Coronary artery (tissue), 2 donors: ENCODE measurements at regions not wholly inside any gene's neighbourhood (a gene's known extent, or its start where the extent isn't known, plus 50 kb on each side); places are given as distances from the start of the nearest gene placed in this dataset.

Experiments
- DNase-seq: peaks from one replicate; pipeline ENCODE4 v3.0.0-alpha.2; 2017; ENCODE audit warnings: low spot score
- H3K27ac ChIP-seq, 2 donors: fragments of 200-600 bp; sonication (generic); one replicate each; pipeline ENCODE4 v1.5.1; 2016 to 2019
- H3K4me3 ChIP-seq: fragments of 200-600 bp; sonication (generic); 2 replicates; pipeline ENCODE4 v1.5.1; 2016; ENCODE audit warnings: mild to moderate bottlenecking, moderate library complexity
- CTCF ChIP-seq: fragments of 200-600 bp; sonication (generic); IDR thresholded peaks from one replicate; pipeline ENCODE4 v1.5.1; 2019; ENCODE audit warnings: antibody characterized with exemption

DNA sequence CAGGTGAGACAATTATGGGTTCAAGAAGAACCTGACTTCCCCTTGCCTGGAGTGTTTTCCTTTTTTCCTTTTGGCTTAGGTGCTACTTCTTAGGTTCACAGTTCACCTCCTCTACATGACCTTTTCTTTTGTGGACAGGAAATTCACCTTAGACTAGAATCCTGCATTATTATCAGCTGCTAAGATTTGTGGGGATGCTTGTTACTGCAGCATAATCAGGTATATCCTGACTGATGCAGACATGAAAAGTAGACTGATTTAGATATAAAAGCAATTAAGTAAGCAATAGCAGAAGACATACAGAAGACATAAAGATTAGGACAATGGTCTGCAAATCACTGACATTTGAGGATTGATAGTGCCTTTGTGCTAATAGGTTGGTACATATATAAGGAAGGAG is 168.3 kb downstream of the SALL1 start:
- DNase-seq, result no peak
- H3K4me3 ChIP-seq, result no peak overlapping the region
- TF ChIP-seq CTCF, result no peak
- H3K27ac ChIP-seq, result no peak overlapping the region

GRCh38 chr16:50981951-50982350 is 169.1 kb downstream of the SALL1 start:
- DNase-seq, result no peak
- H3K27ac ChIP-seq, result no peak overlapping the region
- no peak overlapping the region for H3K4me3 ChIP-seq
- no peak for TF ChIP-seq CTCF

DNA sequence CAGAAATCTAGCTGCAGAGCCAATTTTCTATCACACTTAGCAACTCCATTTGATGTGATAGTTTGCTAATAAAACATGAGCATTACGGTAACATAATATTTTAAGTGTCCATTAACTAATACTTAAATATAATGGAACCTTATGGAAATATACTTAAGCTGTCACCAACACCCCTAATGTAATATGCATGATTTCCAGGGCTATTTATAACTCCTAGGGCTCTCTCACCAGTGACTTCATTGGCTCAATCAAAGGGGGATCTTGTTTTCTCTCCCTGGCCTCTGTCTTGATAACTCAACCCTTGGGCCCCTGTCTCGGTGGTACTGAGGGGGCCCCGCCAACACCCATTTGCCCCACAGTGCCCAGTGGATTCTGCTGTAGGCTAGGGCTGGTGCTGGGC is 170.4 kb downstream of the SALL1 start:
- Histone ChIP-seq H3K4me3 (no peak overlapping the region), H3K27ac (no peak overlapping the region)
- no peak for DNase-seq
- no peak for TF ChIP-seq CTCF

DNA sequence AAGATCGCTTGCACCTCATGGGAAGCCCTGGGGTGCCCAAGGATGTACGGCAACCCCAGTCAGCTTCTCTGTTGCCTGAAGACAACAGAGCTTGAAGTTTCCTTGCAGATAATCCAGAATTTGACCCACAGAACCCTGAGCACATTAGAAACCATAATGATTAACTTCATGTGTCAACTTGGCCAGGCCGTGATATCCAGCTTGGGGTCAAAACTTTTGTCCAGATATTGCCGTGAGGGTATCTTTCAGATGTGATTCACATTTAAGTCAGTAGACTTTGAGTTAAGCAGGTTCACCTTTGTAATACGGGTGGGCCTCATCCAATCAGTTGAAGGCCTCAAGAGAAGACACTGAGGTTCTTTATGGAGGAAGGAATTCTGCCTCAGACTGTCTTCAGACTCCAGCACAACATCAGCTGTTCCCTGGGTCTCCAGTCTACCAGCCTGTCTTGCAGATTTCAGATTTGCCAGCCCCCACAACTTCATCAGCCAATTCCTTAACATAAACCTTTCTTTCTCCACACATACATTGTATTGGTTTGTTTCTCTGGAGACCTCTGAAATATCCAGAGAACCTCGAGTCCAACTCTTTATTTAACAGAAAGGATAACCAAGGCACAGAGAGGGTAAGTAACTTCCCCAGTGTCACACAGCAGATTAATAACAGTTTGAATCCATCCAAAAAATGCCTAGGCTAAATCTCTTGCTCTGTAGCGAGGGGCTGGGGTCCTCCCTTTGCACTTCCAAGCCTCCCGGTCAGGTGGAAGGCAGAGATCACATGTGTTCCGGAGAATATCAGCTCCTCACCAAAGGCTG is 171.1 kb downstream of the SALL1 start:
- no peak overlapping the region for H3K27ac ChIP-seq
- no peak for TF ChIP-seq CTCF
- no peak overlapping the region for H3K4me3 ChIP-seq
- no peak for DNase-seq

DNA sequence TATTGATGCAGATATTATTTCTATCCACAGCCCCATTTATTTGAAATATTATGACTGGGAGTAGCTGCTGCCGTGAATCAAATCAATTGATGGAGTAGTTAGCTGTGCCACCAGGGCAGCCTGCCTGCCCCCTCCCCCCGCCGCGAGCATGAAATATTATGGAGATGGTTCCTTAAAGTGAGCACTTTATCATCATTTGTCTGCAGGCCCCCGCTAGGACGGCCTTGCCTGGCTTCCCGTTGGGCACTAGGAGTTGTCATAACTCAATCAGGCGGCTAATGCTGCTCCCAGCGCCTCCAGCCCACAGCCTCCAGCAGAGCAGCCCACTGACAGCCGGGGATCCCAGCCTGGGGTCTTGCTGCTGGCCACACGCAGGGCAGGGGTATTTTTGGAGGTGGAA is 173.9 kb downstream of the SALL1 start:
- Histone ChIP-seq H3K4me3 (no peak overlapping the region), H3K27ac (no peak overlapping the region)
- no peak for DNase-seq
- no peak for TF ChIP-seq CTCF

- TF ChIP-seq CTCF, result no peak
- H3K4me3 ChIP-seq, result no peak overlapping the region
- no peak for DNase-seq
- H3K27ac ChIP-seq, result no peak overlapping the region
Observed at GRCh38 chr16:50974438-50975036, 176.5 kb downstream of the SALL1 start.

GRCh38 chr16:50972876-50973275 is 178.2 kb downstream of the SALL1 start:
- no peak for TF ChIP-seq CTCF
- no peak for DNase-seq
- Histone ChIP-seq H3K4me3 (no peak overlapping the region), H3K27ac (no peak overlapping the region)
